ENCODE measurements at regions not wholly inside any gene's neighbourhood (a gene's known extent, or its start where the extent isn't known, plus 50 kb on each side); places are given as distances from the start of the nearest gene placed in this dataset.

GRCh38 chr5:135110785-135111596 is 77.0 kb upstream of the PITX1 start:
- no peak for FAIRE-seq
- DNase-seq (ENCODE audit: low read depth, low spot score) = no peak
- TF ChIP-seq EZH2 (IDR thresholded peaks at IDR 0.05; ENCODE audit: low read length) (no peak), CTCF (optimal IDR thresholded peaks at IDR 0.05 in 1 of 3, IDR thresholded peaks at IDR 0.05 in 1 of 3, conservative IDR thresholded peaks at IDR 0.05 in 1 of 3; ENCODE audit: extremely low read depth in 1 of 3, insufficient read depth in 2 of 3, low read length in 3 of 3) (no peak)
- Histone ChIP-seq H4K20me1 (ENCODE audit: control insufficient read depth, extremely low read depth, insufficient read depth, low read length) (no peaks in the 10 kb centered on the region), H3K4me2 (ENCODE audit: control insufficient read depth, extremely low read depth, insufficient read depth, low read depth, low read length) (no peak overlapping the region), H3K4me1 (ENCODE audit: control insufficient read depth, extremely low read depth, insufficient read depth, low read length) (peaks cover 11% of the 10 kb centered on the region), H3K9ac (ENCODE audit: control insufficient read depth, extremely low read depth, insufficient read depth, low read length) (no peak overlapping the region), H2AFZ (ENCODE audit: control insufficient read depth, low read length) (no peak overlapping the region), H3K27me3 (ENCODE audit: control insufficient read depth, extremely low read depth, insufficient read depth, low read length) (peaks cover 11% of the 10 kb centered on the region), H3K27ac (ENCODE audit: control insufficient read depth, insufficient read depth, low read length) (no peak overlapping the region), H3K36me3 (ENCODE audit: control insufficient read depth in 2 of 2, extremely low read depth in 1 of 2, insufficient read depth in 2 of 2, low read length in 2 of 2) (no peaks in the 10 kb centered on the region), H3K4me3 (ENCODE audit: control insufficient read depth in 2 of 3, extremely low read depth in 1 of 3, insufficient read depth in 2 of 3, low read depth in 1 of 3, low read length in 3 of 3) (no peak overlapping the region), H3K79me2 (ENCODE audit: control insufficient read depth, insufficient read depth, low read length) (no peaks in the 10 kb centered on the region), H3K9me1 (ENCODE audit: control insufficient read depth, extremely low read depth, insufficient read depth, low read length) (no peaks in the 10 kb centered on the region), H3K9me3 (ENCODE audit: control insufficient read depth, low read depth, low read length) (no peaks in the 10 kb centered on the region)
- dilution Hi-C loops (cut with MboI; ENCODE audit: extremely low pct_ligation_motif_present, low sequenced_read_pairs) = no loop called here

GRCh38 chr5:135108992-135109391 is 75.0 kb upstream of the PITX1 start:
- Histone ChIP-seq H3K79me2 (ENCODE audit: control insufficient read depth, insufficient read depth, low read length) (no peaks in the 10 kb centered on the region), H3K9ac (ENCODE audit: control insufficient read depth, extremely low read depth, insufficient read depth, low read length) (no peak overlapping the region), H3K27me3 (ENCODE audit: control insufficient read depth, extremely low read depth, insufficient read depth, low read length) (peaks cover 11% of the 10 kb centered on the region), H3K27ac (ENCODE audit: control insufficient read depth, insufficient read depth, low read length) (no peak overlapping the region), H3K9me3 (ENCODE audit: control insufficient read depth, low read depth, low read length) (no peaks in the 10 kb centered on the region), H3K9me1 (ENCODE audit: control insufficient read depth, extremely low read depth, insufficient read depth, low read length) (no peaks in the 10 kb centered on the region), H3K4me2 (ENCODE audit: control insufficient read depth, extremely low read depth, insufficient read depth, low read depth, low read length) (no peak overlapping the region), H3K36me3 (ENCODE audit: control insufficient read depth in 2 of 2, extremely low read depth in 1 of 2, insufficient read depth in 2 of 2, low read length in 2 of 2) (no peaks in the 10 kb centered on the region), H3K4me3 (ENCODE audit: control insufficient read depth in 2 of 3, extremely low read depth in 1 of 3, insufficient read depth in 2 of 3, low read depth in 1 of 3, low read length in 3 of 3) (no peak overlapping the region), H4K20me1 (ENCODE audit: control insufficient read depth, extremely low read depth, insufficient read depth, low read length) (no peaks in the 10 kb centered on the region), H3K4me1 (ENCODE audit: control insufficient read depth, extremely low read depth, insufficient read depth, low read length) (peaks cover 14% of the 10 kb centered on the region), H2AFZ (ENCODE audit: control insufficient read depth, low read length) (no peak overlapping the region)
- FAIRE-seq (no peak), DNase-seq (ENCODE audit: low read depth, low spot score) (no peak)
- dilution Hi-C loops (cut with MboI; ENCODE audit: extremely low pct_ligation_motif_present, low sequenced_read_pairs) = no loop called here
- TF ChIP-seq EZH2 (IDR thresholded peaks at IDR 0.05; ENCODE audit: low read length) (no peak), CTCF (optimal IDR thresholded peaks at IDR 0.05 in 1 of 3, IDR thresholded peaks at IDR 0.05 in 1 of 3, conservative IDR thresholded peaks at IDR 0.05 in 1 of 3; ENCODE audit: extremely low read depth in 1 of 3, insufficient read depth in 2 of 3, low read length in 3 of 3) (no peak)
